ENCODE measurements at regions not wholly inside any gene's neighbourhood (a gene's known extent, or its start where the extent isn't known, plus 50 kb on each side); places are given as distances from the start of the nearest gene placed in this dataset.

GRCh38 chr20:60299951-60300350 is 341.7 kb downstream of the CDH26 start:
- H3K4me1 Mint-ChIP-seq (ENCODE audit: low read depth, unreplicated experiment) = no peaks in the 10 kb centered on the region
- H3K27ac ChIP-seq (ENCODE audit: low read depth, low read length) = no peak overlapping the region
- no peaks in the 10 kb centered on the region for H3K27me3 ChIP-seq (ENCODE audit: insufficient read depth, low read length)
- no peak overlapping the region for H3K4me3 Mint-ChIP-seq (ENCODE audit: unreplicated experiment)
- H3K79me2 ChIP-seq (ENCODE audit: insufficient read depth, low read length) = no peaks in the 10 kb centered on the region
- FAIRE-seq = no peak
- peaks cover 7% of the 10 kb centered on the region for H3K27me3 Mint-ChIP-seq (ENCODE audit: low read depth, unreplicated experiment)
- H3K4me3 ChIP-seq (ENCODE audit: insufficient read depth, low read depth, low read length) = no peak overlapping the region
- no peaks in the 10 kb centered on the region for H3K4me1 ChIP-seq (ENCODE audit: insufficient read depth, low read length)
- no peak overlapping the region for H3K9ac ChIP-seq (ENCODE audit: low read length)
- H4K20me1 ChIP-seq (ENCODE audit: insufficient read depth, low read length) = no peaks in the 10 kb centered on the region
- H2AFZ ChIP-seq (ENCODE audit: low read depth, low read length) = no peak overlapping the region
- H3K9me3 ChIP-seq (ENCODE audit: insufficient read depth, low read depth, low read length) = no peaks in the 10 kb centered on the region
- H3K36me3 ChIP-seq (ENCODE audit: insufficient read depth, low read length) = no peaks in the 10 kb centered on the region
- no peaks in the 10 kb centered on the region for H3K36me3 Mint-ChIP-seq (ENCODE audit: low read depth, unreplicated experiment)
- H3K4me2 ChIP-seq (ENCODE audit: low read length) = no peak overlapping the region
- H3K27ac Mint-ChIP-seq (ENCODE audit: unreplicated experiment) = no peak overlapping the region
- no peak for TF ChIP-seq EZH2 (IDR thresholded peaks at IDR 0.05; ENCODE audit: insufficient read depth, low read length)
- no peak for TF ChIP-seq CTCF (IDR thresholded peaks at IDR 0.05; ENCODE audit: insufficient read depth, low read depth, low read length)
- peaks cover 2% of the 10 kb centered on the region for H3K9me3 Mint-ChIP-seq (ENCODE audit: unreplicated experiment)
- no peak for DNase-seq (ENCODE audit: low read depth)

GRCh38 chr20:60300374-60300773 is 342.2 kb downstream of the CDH26 start:
- Histone ChIP-seq H3K79me2 (ENCODE audit: insufficient read depth, low read length) (no peaks in the 10 kb centered on the region), H3K9ac (ENCODE audit: low read length) (no peak overlapping the region), H3K9me3 (ENCODE audit: insufficient read depth, low read depth, low read length) (no peaks in the 10 kb centered on the region), H3K36me3 (ENCODE audit: insufficient read depth, low read length) (no peaks in the 10 kb centered on the region), H3K27me3 (ENCODE audit: insufficient read depth, low read length) (no peaks in the 10 kb centered on the region), H3K4me3 (ENCODE audit: insufficient read depth, low read depth, low read length) (no peak overlapping the region), H4K20me1 (ENCODE audit: insufficient read depth, low read length) (no peaks in the 10 kb centered on the region), H3K27ac (ENCODE audit: low read depth, low read length) (no peak overlapping the region), H3K4me1 (ENCODE audit: insufficient read depth, low read length) (no peaks in the 10 kb centered on the region), H3K4me2 (ENCODE audit: low read length) (no peak overlapping the region), H2AFZ (ENCODE audit: low read depth, low read length) (no peak overlapping the region)
- peaks cover 2% of the 10 kb centered on the region for H3K9me3 Mint-ChIP-seq (ENCODE audit: unreplicated experiment)
- no peak for FAIRE-seq
- no peaks in the 10 kb centered on the region for H3K4me1 Mint-ChIP-seq (ENCODE audit: low read depth, unreplicated experiment)
- no peaks in the 10 kb centered on the region for H3K36me3 Mint-ChIP-seq (ENCODE audit: low read depth, unreplicated experiment)
- TF ChIP-seq EZH2 (IDR thresholded peaks at IDR 0.05; ENCODE audit: insufficient read depth, low read length) (no peak), CTCF (IDR thresholded peaks at IDR 0.05; ENCODE audit: insufficient read depth, low read depth, low read length) (no peak)
- no peak overlapping the region for H3K4me3 Mint-ChIP-seq (ENCODE audit: unreplicated experiment)
- H3K27ac Mint-ChIP-seq (ENCODE audit: unreplicated experiment) = no peak overlapping the region
- no peak for DNase-seq (ENCODE audit: low read depth)
- H3K27me3 Mint-ChIP-seq (ENCODE audit: low read depth, unreplicated experiment) = peaks cover 7% of the 10 kb centered on the region

- Histone ChIP-seq H3K9ac (ENCODE audit: low read length) (no peak overlapping the region), H3K27ac (ENCODE audit: low read depth, low read length) (no peak overlapping the region), H2AFZ (ENCODE audit: low read depth, low read length) (no peak overlapping the region), H3K4me3 (ENCODE audit: insufficient read depth, low read depth, low read length) (no peak overlapping the region), H3K9me3 (ENCODE audit: insufficient read depth, low read depth, low read length) (no peaks in the 10 kb centered on the region), H3K4me1 (ENCODE audit: insufficient read depth, low read length) (no peaks in the 10 kb centered on the region), H3K4me2 (ENCODE audit: low read length) (no peak overlapping the region), H3K36me3 (ENCODE audit: insufficient read depth, low read length) (no peaks in the 10 kb centered on the region), H3K79me2 (ENCODE audit: insufficient read depth, low read length) (no peaks in the 10 kb centered on the region), H3K27me3 (ENCODE audit: insufficient read depth, low read length) (no peaks in the 10 kb centered on the region), H4K20me1 (ENCODE audit: insufficient read depth, low read length) (no peaks in the 10 kb centered on the region)
- Mint-ChIP-seq H3K27ac (ENCODE audit: unreplicated experiment) (no peak overlapping the region), H3K4me3 (ENCODE audit: unreplicated experiment) (no peak overlapping the region), H3K9me3 (ENCODE audit: unreplicated experiment) (no peaks in the 10 kb centered on the region), H3K27me3 (ENCODE audit: low read depth, unreplicated experiment) (peaks cover 24% of the 10 kb centered on the region), H3K4me1 (ENCODE audit: low read depth, unreplicated experiment) (no peaks in the 10 kb centered on the region), H3K36me3 (ENCODE audit: low read depth, unreplicated experiment) (no peaks in the 10 kb centered on the region)
- no peak for DNase-seq (ENCODE audit: low read depth)
- TF ChIP-seq CTCF (IDR thresholded peaks at IDR 0.05; ENCODE audit: insufficient read depth, low read depth, low read length) (no peak), EZH2 (IDR thresholded peaks at IDR 0.05; ENCODE audit: insufficient read depth, low read length) (no peak)
- FAIRE-seq = no peak
Observed at GRCh38 chr20:60302875-60303274, 344.7 kb downstream of the CDH26 start.

All from astrocyte (in vitro differentiated cells and primary cell).